IMR-90 (cell line): ENCODE measurements at regions not wholly inside any gene's neighbourhood (a gene's known extent, or its start where the extent isn't known, plus 50 kb on each side); places are given as distances from the start of the nearest gene placed in this dataset.

Experiments
- ATAC-seq: fragments of 200-7000 bp; cut with Tn5 transposase; 2 replicates; pipeline ENCODE4 v1.9.1; 2020; ENCODE audit warnings: low read depth, mild to moderate bottlenecking, moderate library complexity
- BruUV-seq: library from RNA; stranded (reverse); fragments of 400-500 nt; replicated peaks from 2 replicates; lab custom pipeline; 2021; lab: Mats Ljungman, UMichigan
- CTCF ChIA-PET: fragments of 300-600 bp; formaldehyde crosslinking; extraction: SDS; loops from one replicate; lab custom pipeline; 2021; ENCODE audit warnings: antibody characterized with exemption; lab: Yijun Ruan, JAX
- POLR2A ChIA-PET: fragments of 300-600 bp; sonication (Branson Sonifier 250); formaldehyde crosslinking; loops from one replicate; lab custom pipeline; 2022; ENCODE audit warnings: antibody characterized with exemption; ENCODE audit not compliant: unreplicated experiment; lab: Charles Lee
- DNase-seq: peaks from one replicate; pipeline ENCODE4 v3.0.0; 2013
- H2AFZ ChIP-seq: replicated peaks from 2 replicates; pipeline ENCODE3; 2013; ENCODE audit warnings: low read length, mild to moderate bottlenecking; ENCODE audit not compliant: poor library complexity
- H2AK5ac ChIP-seq: 2 replicates; pipeline ENCODE4 v1.6.1; 2013; ENCODE audit warnings: low read depth, low read length, inconsistent platforms
- H2AK9ac ChIP-seq: replicated peaks from 2 replicates; pipeline ENCODE3; 2013; ENCODE audit warnings: mild to moderate bottlenecking, low read depth, low read length, moderate library complexity; ENCODE audit not compliant: poor library complexity
- H2BK120ac ChIP-seq: 2 replicates; pipeline ENCODE4 v1.6.1; 2013; ENCODE audit warnings: low read depth, low read length, inconsistent platforms
- H2BK15ac ChIP-seq: 3 replicates; pipeline ENCODE4 v1.6.1; 2013; ENCODE audit warnings: low read depth, low read length, inconsistent platforms
- H2BK20ac ChIP-seq: 2 replicates; pipeline ENCODE4 v1.6.1; 2013; ENCODE audit warnings: low read depth, mild to moderate bottlenecking, inconsistent platforms, low read length, moderate library complexity
- H2BK5ac ChIP-seq: 2 replicates; pipeline ENCODE4 v1.6.1; 2013; ENCODE audit warnings: mild to moderate bottlenecking, low read depth, low read length, inconsistent platforms; ENCODE audit not compliant: poor library complexity, severe bottlenecking
- H3K14ac ChIP-seq: replicated peaks from 2 replicates; pipeline ENCODE4 v1.6.1; 2013; ENCODE audit warnings: low read depth, low read length, inconsistent platforms
- H3K18ac ChIP-seq: 2 replicates; pipeline ENCODE4 v1.6.1; 2013; ENCODE audit warnings: low read depth, low read length, control low read depth
- H3K23ac ChIP-seq: 2 replicates; pipeline ENCODE4 v1.6.1; 2013; ENCODE audit warnings: low read depth, low read length, inconsistent platforms
- H3K27ac ChIP-seq: 2 replicates; pipeline ENCODE4 v1.5.1; 2013; ENCODE audit warnings: mild to moderate bottlenecking, control low read depth, low read length; ENCODE audit not compliant: insufficient read depth
- H3K27me3 ChIP-seq: 2 replicates; pipeline ENCODE4 v1.6.1; 2013; ENCODE audit warnings: low read length; ENCODE audit not compliant: control insufficient read depth, insufficient read depth
- H3K36me3 ChIP-seq: 2 replicates; pipeline ENCODE4 v1.6.1; 2013; ENCODE audit warnings: low read length, mixed read lengths; ENCODE audit not compliant: control insufficient read depth, insufficient read depth
- H3K4ac ChIP-seq: 2 replicates; pipeline ENCODE4 v1.6.1; 2013; ENCODE audit warnings: low read depth, low read length, inconsistent platforms
- H3K4me1 ChIP-seq: 2 replicates; pipeline ENCODE4 v1.6.1; 2013; ENCODE audit warnings: low read length, mixed read lengths; ENCODE audit not compliant: control insufficient read depth, insufficient read depth
- H3K4me2 ChIP-seq: 2 replicates; pipeline ENCODE4 v1.6.1; 2013; ENCODE audit warnings: low read depth, mild to moderate bottlenecking, control low read depth, low read length, moderate library complexity
- H3K4me3 ChIP-seq: 2 replicates; pipeline ENCODE4 v1.5.1; 2013; ENCODE audit warnings: low read depth, mild to moderate bottlenecking, control low read depth, low read length, moderate library complexity; ENCODE audit not compliant: insufficient read depth
- H3K56ac ChIP-seq: 2 replicates; pipeline ENCODE4 v1.6.1; 2013; ENCODE audit warnings: low read length, inconsistent platforms; ENCODE audit not compliant: insufficient read depth; ENCODE audit errors: extremely low read depth
- H3K79me1 ChIP-seq, 2 experiments: 2 replicates each; pipeline ENCODE4 v1.6.1; 2013; ENCODE audit warnings: low read length in 2 of 2, inconsistent platforms in 1 of 2, low read depth in 1 of 2
- H3K9ac ChIP-seq: 2 replicates; pipeline ENCODE4 v1.6.1; 2013; ENCODE audit warnings: low read depth, low read length, control low read depth
- H3K9me1 ChIP-seq: 2 replicates; pipeline ENCODE4 v1.6.1; 2013; ENCODE audit warnings: low read length, inconsistent platforms; ENCODE audit not compliant: insufficient read depth
- H3K9me3 ChIP-seq: 2 replicates; pipeline ENCODE4 v1.6.1; 2013; ENCODE audit warnings: low read length; ENCODE audit not compliant: control insufficient read depth, insufficient read depth
- H4K20me1 ChIP-seq: 2 replicates; pipeline ENCODE4 v1.6.1; 2013; ENCODE audit warnings: low read length, inconsistent platforms; ENCODE audit not compliant: insufficient read depth
- H4K5ac ChIP-seq: 2 replicates; pipeline ENCODE4 v1.6.1; 2013; ENCODE audit warnings: mild to moderate bottlenecking, low read depth, low read length, control low read depth
- H4K8ac ChIP-seq, 2 experiments: 2 replicates each; pipeline ENCODE4 v1.6.1; 2013; ENCODE audit warnings: low read depth in 2 of 2, low read length in 2 of 2, control low read depth in 1 of 2, inconsistent platforms in 1 of 2
- H4K91ac ChIP-seq: 2 replicates; pipeline ENCODE4 v1.6.1; 2013; ENCODE audit warnings: low read depth, low read length, inconsistent platforms; ENCODE audit not compliant: insufficient read depth
- BHLHE40 ChIP-seq: fragments of 150-350 bp; IDR thresholded peaks from 2 replicates; pipeline ENCODE4 v1.6.1; 2016; ENCODE audit warnings: mild to moderate bottlenecking, low read depth, low read length
- CTCF ChIP-seq: conservative IDR thresholded peaks from 2 replicates; pipeline ENCODE4 v1.5.1; 2012; ENCODE audit warnings: mild to moderate bottlenecking, low read depth, low read length, improper control_type of control experiment
- ELK1 ChIP-seq: fragments of 150-350 bp; IDR thresholded peaks from 2 replicates; pipeline ENCODE4 v1.6.1; 2016; ENCODE audit warnings: low read depth, mild to moderate bottlenecking, low read length, moderate library complexity, borderline replicate concordance
- NFE2L2 ChIP-seq: fragments of 150-350 bp; IDR thresholded peaks from 2 replicates; pipeline ENCODE4 v1.6.1; 2016; ENCODE audit warnings: low read depth, mild to moderate bottlenecking, low read length
- POLR2A ChIP-seq: IDR thresholded peaks from 2 replicates; pipeline ENCODE4 v1.6.1; 2012; ENCODE audit warnings: mild to moderate bottlenecking, low read depth, low read length
- RCOR1 ChIP-seq: IDR thresholded peaks from 2 replicates; pipeline ENCODE4 v1.6.1; 2012; ENCODE audit warnings: mild to moderate bottlenecking, low read length, improper control_type of control experiment; ENCODE audit not compliant: insufficient replicate concordance
- RFX5 ChIP-seq: IDR thresholded peaks from 2 replicates; pipeline ENCODE4 v1.8.0; 2012; ENCODE audit warnings: low read depth, mild to moderate bottlenecking, low read length, moderate library complexity
- SMC3 ChIP-seq: fragments of 150-350 bp; IDR thresholded peaks from 2 replicates; pipeline ENCODE4 v1.6.1; 2016; ENCODE audit warnings: low read depth, mild to moderate bottlenecking, antibody characterized with exemption, low read length, moderate library complexity
- USF2 ChIP-seq: fragments of 150-350 bp; IDR thresholded peaks from 2 replicates; pipeline ENCODE4 v1.6.1; 2017; ENCODE audit warnings: mild to moderate bottlenecking, antibody characterized with exemption, low read length, low read depth
- WGBS, 2 experiments: methylation state at CpG; one replicate each; pipeline versions ENCODE4 v1.1.5 to v1.1.7; 2013; ENCODE audit warnings: missing lambda C conversion rate in 2 of 2; ENCODE audit not compliant: insufficient read length in 1 of 2; ENCODE audit errors: extremely low coverage in 2 of 2; 5-methylcytosine and 5-hydroxymethylcytosine counted together
- dilution Hi-C: fragments of 300-500 bp; cut with HindIII; formaldehyde crosslinking; loops from one replicate; pipeline ENCODE4 v1.14.3; 2018; ENCODE audit warnings: low sequenced_read_pairs; ENCODE audit not compliant: unreplicated experiment
- in situ Hi-C: fragments of 300-500 bp; cut with MboI; formaldehyde crosslinking; loops from 3 replicates; pipeline ENCODE4 v1.14.3; 2019; ENCODE audit warnings: low sequenced_read_pairs, inconsistent platforms, mixed read lengths
- intact Hi-C: fragments of 100-400 bp; cut with micrococcal nuclease; formaldehyde crosslinking; loops from 2 replicates; pipeline ENCODE4 v1.10.0; 2022

GRCh38 chr1:187877220-187877619, 1048.5 kb downstream of the PLA2G4A start:
- no peaks in the 10 kb centered on the region for H4K20me1 ChIP-seq
- no peak overlapping the region for H2BK120ac ChIP-seq
- dilution Hi-C loops (no loop called here), in situ Hi-C loops (no loop called here), intact Hi-C loops (no loop called here)
- H3K4me1 ChIP-seq = no peaks in the 10 kb centered on the region
- H3K4ac ChIP-seq = no peak overlapping the region
- no peak overlapping the region for H3K14ac ChIP-seq
- H3K9me3 ChIP-seq = no peaks in the 10 kb centered on the region
- no peak overlapping the region for H2AK5ac ChIP-seq
- H3K56ac ChIP-seq = no peak overlapping the region
- H2BK15ac ChIP-seq = no peak overlapping the region
- no peak overlapping the region for H3K4me3 ChIP-seq
- H4K91ac ChIP-seq = no peak overlapping the region
- H2BK5ac ChIP-seq = no peak overlapping the region
- no peak overlapping the region for H2AFZ ChIP-seq
- ChIA-PET POLR2A (no interaction called here), CTCF (no interaction called here)
- H4K5ac ChIP-seq = no peak overlapping the region
- no peak overlapping the region for H3K23ac ChIP-seq
- H3K27me3 ChIP-seq = no peaks in the 10 kb centered on the region
- no peak overlapping the region for H3K18ac ChIP-seq
- H4K8ac ChIP-seq = no peak overlapping the region
- BruUV-seq = no TSS peak
- no peak for TF ChIP-seq USF2
- no peak for TF ChIP-seq POLR2A
- TF ChIP-seq RFX5 = no peak
- TF ChIP-seq RCOR1 = no peak
- no peak for TF ChIP-seq NFE2L2
- no peak for TF ChIP-seq BHLHE40
- TF ChIP-seq SMC3 = no peak
- TF ChIP-seq ELK1 = no peak
- no peak for TF ChIP-seq CTCF
- H3K36me3 ChIP-seq = no peaks in the 10 kb centered on the region
- DNase-seq = no peak
- no CpG with 5 or more reads among the region's 5 CpGs for WGBS, 2 experiments
- no peak for ATAC-seq
- H2BK20ac ChIP-seq = no peak overlapping the region
- H3K4me2 ChIP-seq = no peak overlapping the region
- H2AK9ac ChIP-seq = no peak overlapping the region
- H3K9ac ChIP-seq = no peak overlapping the region
- no peak overlapping the region for H3K27ac ChIP-seq
- no peaks in the 10 kb centered on the region for H3K79me1 ChIP-seq
- H3K9me1 ChIP-seq = no peaks in the 10 kb centered on the region
